ENCODE measurements at regions not wholly inside any gene's neighbourhood (a gene's known extent, or its start where the extent isn't known, plus 50 kb on each side); places are given as distances from the start of the nearest gene placed in this dataset.

- DNase-seq (ENCODE audit: low read depth): no peak
Measured at GRCh38 chr12:24223926-24224325, 274.5 kb upstream of the SOX5 start.

DNA sequence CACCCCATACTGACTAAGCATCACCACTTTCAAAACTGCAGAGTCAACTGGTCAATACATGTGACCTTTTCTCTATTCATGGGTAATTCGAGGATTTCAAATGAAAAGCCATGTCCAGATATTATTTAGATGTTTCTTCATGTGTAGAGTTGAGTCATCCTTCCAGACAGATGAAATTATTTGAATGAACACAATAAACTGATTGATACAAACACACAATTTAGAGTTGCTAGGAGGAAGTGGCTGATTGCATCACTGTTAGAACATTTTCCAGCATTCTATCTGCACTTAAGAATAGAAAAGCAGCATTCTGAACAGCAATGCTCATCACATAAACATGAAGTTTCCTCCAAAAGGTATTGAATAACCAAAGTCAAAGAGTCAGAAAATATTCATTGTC lies 273.5 kb upstream of the SOX5 start:
- DNase-seq (ENCODE audit: low read depth): peak; percentile 50

DNA sequence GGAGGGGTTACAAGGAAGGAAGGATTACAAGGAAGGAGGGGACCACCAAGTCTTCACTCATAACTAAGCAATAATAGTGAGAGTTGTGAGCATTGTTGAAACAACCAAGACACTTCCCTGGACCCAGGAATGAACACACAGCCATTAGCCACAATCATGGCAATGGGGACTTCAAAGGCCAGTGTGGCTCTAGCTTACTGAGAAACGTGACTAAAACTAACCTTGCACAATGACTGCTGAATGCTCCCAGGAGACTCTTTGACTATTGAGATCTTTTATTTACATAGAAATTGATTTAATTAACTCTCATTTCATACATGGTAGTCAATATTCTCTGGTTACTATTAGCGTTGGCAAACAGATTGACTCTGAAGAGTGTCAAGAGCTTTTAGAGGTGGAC lies 263.0 kb upstream of the SOX5 start:
- no peak for DNase-seq (ENCODE audit: low read depth)

GRCh38 chr12:24206621-24207020 lies 257.2 kb upstream of the SOX5 start:
- no peak for DNase-seq (ENCODE audit: low read depth)

- DNase-seq (ENCODE audit: low read depth): no peak
Measured at GRCh38 chr12:24201258-24201970, 251.9 kb upstream of the SOX5 start.

- no peak for DNase-seq (ENCODE audit: low read depth)
Measured at GRCh38 chr12:24200010-24200409, 250.5 kb upstream of the SOX5 start.

DNA sequence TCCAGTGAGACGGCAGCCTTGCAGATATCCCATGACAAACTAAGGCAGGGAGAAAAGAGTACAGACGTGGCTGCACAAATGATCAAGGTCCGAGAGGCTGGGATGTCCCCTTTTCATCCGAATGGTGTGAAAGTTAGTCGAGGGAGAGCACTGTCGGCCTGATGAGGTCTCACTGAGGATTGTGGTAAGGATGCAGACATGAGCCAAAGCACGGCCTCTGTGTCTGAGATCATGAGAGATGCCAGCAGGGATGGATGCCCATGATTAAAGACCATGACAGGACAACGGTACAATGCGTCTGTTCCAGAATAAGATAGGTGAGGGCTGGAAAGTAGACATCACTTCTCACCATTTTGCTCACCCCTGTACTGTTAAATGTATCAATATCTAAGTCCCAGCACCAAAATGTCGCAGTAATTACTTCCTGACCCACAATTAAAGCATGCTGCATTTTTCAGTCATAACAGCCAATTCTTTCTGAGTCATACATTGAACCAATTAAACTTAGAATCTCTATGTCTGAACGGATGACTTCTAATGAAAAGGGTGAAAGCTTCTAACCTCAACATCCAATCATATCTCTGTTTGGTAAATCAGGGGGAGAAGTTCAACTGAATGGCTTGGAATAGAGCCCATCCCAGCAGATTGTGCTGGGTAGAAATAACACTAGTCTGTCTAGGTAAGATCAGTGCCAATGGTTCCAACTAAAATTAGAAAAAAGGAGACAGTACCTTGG lies 249.6 kb upstream of the SOX5 start:
- no peak for DNase-seq (ENCODE audit: low read depth)

DNA sequence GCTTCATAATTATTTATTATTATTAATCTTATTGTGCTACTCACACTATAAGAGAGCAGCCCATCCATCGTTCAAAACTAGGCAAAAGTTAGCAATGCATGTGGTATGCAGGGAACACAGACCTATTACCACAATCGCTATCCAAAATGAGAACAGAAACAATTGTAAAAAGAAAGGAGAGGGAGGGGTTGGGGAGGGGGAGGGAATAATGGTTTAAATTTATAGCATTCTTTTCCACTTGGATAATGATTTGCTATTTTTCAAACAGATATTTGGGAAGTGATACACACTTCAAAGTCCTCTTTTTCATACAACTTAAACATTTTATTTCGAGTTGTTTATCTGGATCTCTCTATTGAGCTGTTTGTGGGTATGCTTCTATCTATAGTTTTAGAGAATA lies 248.6 kb upstream of the SOX5 start:
- no peak for DNase-seq (ENCODE audit: low read depth)

DNA sequence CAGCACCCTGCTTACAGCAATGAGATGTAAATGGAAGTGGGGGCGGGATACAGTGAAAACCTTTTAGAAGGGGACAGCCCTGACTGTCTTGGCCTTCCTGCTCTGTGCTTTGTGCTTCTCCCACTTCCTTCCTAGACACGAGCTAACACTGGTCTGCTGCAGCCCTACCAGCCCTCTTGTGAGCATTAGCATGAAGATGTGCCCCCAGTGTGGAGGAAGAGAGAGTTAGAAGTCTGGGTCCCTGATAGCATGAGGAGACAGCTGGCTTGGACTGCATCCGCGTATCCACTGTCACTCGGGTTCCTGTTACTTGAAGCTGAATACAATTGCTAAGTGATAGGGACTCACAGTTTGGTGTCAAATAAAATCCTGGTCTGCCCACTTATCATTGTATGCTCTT lies 248.1 kb upstream of the SOX5 start:
- DNase-seq (ENCODE audit: low read depth): no peak

DNA sequence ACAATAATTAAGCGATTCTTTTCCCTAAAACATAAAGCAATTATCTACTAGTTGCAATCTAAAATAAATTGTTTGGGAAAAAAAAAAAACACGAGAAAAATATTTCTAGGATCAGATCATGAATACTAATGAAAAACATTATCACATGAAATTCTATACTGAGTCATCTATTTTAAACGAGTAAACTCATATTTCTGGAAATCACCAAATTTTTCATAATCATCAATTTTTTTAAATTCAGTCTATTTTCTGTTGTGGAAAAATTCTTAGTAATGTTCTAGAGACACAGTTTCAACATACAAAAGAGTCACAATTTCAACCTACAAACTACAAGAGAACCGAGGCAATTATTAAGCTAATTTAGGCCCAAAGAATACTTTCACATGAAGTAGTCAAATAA lies 245.6 kb upstream of the SOX5 start:
- DNase-seq (ENCODE audit: low read depth): no peak

DNA sequence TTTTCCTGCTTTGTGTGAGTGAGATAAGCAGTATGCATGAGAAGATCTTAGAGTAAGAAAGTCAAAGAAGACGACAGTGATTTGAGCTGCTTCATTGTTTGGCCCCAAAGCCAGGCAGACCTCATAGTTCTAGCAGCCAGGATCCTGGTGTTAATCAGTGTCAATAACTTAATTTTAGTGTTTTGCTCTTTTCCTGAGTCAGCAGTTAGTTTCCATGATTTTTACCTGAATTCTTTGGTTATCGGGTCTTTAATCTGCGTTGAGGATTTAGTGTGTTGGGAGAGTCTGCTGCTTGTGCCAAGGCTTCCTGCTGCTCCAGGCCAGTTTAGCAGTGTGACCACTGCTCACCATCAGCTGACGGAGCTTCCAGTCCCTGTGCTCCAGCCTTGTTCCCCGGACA lies 241.6 kb upstream of the SOX5 start:
- no peak for DNase-seq (ENCODE audit: low read depth)

- no peak for DNase-seq (ENCODE audit: low read depth)
Measured at GRCh38 chr12:24185782-24186181, 236.3 kb upstream of the SOX5 start.

DNA sequence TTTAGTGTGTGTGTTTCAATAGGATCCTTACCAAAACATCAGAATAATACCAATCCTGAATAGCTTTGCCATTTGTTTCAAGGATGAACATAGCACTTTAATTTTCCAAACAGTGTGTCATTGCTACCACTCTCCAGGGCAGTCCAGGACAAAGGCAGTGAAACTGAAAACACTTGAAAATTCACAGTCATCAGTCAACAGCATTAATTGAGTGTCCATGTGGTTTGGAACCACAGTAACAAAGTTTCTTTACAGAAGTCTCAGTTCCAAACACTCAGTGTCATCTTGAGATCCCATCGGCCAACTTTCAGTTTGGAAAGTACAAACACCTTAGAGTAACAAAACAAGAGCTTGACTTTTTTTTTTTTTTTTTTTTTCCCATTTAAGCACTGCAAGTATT lies 228.4 kb upstream of the SOX5 start:
- DNase-seq (ENCODE audit: low read depth): no peak

GRCh38 chr12:24175929-24176328 lies 226.5 kb upstream of the SOX5 start:
- no peak for DNase-seq (ENCODE audit: low read depth)

DNA sequence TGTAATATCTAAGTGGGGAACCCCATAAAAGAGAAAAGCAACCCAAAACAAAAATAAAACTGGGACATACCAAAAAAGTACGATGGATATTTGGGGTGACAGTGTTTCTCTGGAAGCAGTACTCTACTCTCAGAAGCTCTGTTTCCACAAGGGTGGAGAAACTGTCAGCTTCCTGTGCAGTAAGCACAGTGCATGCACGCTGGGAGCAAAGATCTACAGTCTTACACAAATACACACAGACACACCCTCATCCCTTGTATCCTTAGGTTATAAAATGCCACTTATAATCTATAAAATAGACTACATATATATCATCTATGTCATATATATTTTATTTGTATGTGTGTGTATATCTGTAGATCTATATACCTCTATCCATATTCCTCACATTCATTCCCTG lies 225.8 kb upstream of the SOX5 start:
- DNase-seq (ENCODE audit: low read depth): no peak

DNA sequence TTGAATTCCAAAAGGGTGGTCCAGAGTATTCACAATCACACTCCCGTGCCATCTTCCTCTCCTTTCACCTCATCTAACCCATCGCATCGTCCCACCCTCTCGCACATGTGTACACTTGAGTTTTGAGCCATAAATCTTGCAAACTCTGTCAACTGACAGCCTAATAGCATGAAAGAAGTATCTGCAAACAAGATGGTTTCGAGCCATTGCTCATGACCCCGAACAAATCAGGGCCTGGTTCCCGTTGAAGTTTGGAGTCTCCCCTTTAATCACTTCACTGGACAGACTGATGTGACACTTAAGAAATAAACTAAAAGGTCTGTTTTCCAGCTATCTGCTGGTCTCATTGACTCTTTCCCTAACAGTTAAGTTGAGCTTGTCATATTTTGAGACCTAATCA lies 223.6 kb upstream of the SOX5 start:
- DNase-seq (ENCODE audit: low read depth): no peak

GRCh38 chr12:24172773-24173066 lies 223.2 kb upstream of the SOX5 start:
- DNase-seq (ENCODE audit: low read depth): no peak

GRCh38 chr12:24172031-24172772 lies 222.7 kb upstream of the SOX5 start:
- DNase-seq (ENCODE audit: low read depth): no peak

DNA sequence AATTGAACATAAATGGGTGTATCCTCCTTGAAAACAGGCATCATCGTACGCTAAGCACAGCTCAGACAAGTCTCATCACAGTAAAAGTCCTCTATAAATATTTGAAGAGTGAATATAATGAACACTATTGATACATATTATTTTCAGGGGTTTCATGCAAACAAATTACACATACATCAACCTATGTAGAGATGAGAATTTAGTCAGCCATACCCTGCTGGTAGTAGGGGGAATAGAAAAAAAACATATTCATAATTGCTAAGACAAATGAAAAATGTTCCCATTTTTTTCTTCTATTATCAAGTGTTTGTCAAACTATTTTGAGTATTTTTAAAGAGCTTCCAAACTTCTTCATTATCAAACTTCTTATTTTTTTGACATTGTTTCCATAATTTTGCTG lies 205.6 kb upstream of the SOX5 start:
- no peak for DNase-seq (ENCODE audit: low read depth)

GRCh38 chr12:24153079-24153478 lies 203.6 kb upstream of the SOX5 start:
- DNase-seq (ENCODE audit: low read depth): no peak

DNA sequence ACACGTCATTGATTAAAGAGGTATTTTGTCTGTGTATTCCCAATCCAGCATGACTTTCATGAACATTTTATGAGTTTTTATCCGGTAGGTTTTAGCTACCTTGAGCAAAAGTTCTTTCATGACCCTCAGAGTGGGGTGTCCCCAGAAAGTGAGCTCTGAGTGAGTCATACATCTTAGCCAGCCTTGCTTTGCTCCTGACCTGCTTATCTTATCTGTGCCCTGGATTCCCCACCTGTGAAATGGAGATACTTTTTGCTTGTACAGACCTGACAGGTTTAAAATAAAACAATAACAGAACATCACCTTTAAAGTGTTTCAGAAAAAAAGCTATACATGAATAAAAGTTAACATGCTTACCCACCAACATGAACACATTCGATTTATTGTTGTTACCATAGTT lies 202.8 kb upstream of the SOX5 start:
- DNase-seq (ENCODE audit: low read depth): no peak

GRCh38 chr12:24143928-24144327 lies 194.5 kb upstream of the SOX5 start:
- no peak for DNase-seq (ENCODE audit: low read depth)

DNA sequence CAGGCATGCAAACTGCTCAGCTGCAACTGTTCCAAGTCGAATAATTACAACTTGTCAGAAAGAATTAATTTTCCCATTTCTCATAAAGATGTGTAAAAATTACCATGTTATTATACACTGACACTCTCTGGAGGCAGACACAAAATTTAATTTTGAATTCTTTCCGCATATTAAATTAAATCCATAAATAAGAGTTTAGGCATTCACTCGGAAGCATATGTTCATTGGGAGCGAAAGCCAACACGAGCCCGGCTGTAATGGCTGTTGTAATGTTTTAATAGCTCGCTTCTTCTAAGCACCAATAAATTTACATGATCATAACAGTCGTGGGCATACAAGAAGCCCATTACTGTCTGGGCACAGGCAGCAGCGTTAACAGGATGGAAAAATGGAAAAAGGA lies 189.6 kb upstream of the SOX5 start:
- no peak for DNase-seq (ENCODE audit: low read depth)

GRCh38 chr12:24138041-24138440 lies 188.6 kb upstream of the SOX5 start:
- DNase-seq (ENCODE audit: low read depth): no peak

Measured in stromal cell of bone marrow (primary cell).